Mammary epithelial cell (primary cell): ENCODE measurements at regions not wholly inside any gene's neighbourhood (a gene's known extent, or its start where the extent isn't known, plus 50 kb on each side); places are given as distances from the start of the nearest gene placed in this dataset.

ENCODE experiments used
- CTCF ChIP-seq, 2 donors: IDR thresholded peaks in 1 of 2; conservative IDR thresholded peaks in 1 of 2; 2 replicates each; pipeline ENCODE4 v1.5.1; 2011 to 2012; ENCODE audit warnings: inconsistent platforms in 2 of 2, low read length in 2 of 2, mild to moderate bottlenecking in 2 of 2, control low read depth in 1 of 2, low read depth in 1 of 2; ENCODE audit not compliant: insufficient read depth in 1 of 2; ENCODE audit errors: extremely low read depth in 1 of 2
- EZH2 ChIP-seq: IDR thresholded peaks from 2 replicates; pipeline ENCODE4 v1.6.1; 2012; ENCODE audit warnings: low read length, inconsistent platforms, borderline replicate concordance

GRCh38 chr1:221530791-221531190 lies 211.1 kb downstream of the DUSP10 start:
- TF ChIP-seq CTCF (conservative IDR thresholded peaks at IDR 0.05 in 1 of 2, IDR thresholded peaks at IDR 0.05 in 1 of 2; ENCODE audit: extremely low read depth in 1 of 2, insufficient read depth in 1 of 2, low read depth in 1 of 2, low read length in 2 of 2), result no peak
- TF ChIP-seq EZH2, result no peak
